WI38 (cell line): ENCODE measurements at regions not wholly inside any gene's neighbourhood (a gene's known extent, or its start where the extent isn't known, plus 50 kb on each side); places are given as distances from the start of the nearest gene placed in this dataset.

Experiments
- H3K4me3 ChIP-seq: 2 replicates; pipeline ENCODE4 v1.5.1; 2011; ENCODE audit warnings: low read depth, mild to moderate bottlenecking, control low read depth, low read length
- TF ChIP-seq, protein P1 (sequence below): IDR thresholded peaks from 2 replicates; pipeline ENCODE4 v1.5.1; 2012; ENCODE audit warnings: low read depth, mild to moderate bottlenecking, control low read depth, low read length

- no peak overlapping the region for H3K4me3 ChIP-seq
- TF ChIP-seq, protein P1, sequence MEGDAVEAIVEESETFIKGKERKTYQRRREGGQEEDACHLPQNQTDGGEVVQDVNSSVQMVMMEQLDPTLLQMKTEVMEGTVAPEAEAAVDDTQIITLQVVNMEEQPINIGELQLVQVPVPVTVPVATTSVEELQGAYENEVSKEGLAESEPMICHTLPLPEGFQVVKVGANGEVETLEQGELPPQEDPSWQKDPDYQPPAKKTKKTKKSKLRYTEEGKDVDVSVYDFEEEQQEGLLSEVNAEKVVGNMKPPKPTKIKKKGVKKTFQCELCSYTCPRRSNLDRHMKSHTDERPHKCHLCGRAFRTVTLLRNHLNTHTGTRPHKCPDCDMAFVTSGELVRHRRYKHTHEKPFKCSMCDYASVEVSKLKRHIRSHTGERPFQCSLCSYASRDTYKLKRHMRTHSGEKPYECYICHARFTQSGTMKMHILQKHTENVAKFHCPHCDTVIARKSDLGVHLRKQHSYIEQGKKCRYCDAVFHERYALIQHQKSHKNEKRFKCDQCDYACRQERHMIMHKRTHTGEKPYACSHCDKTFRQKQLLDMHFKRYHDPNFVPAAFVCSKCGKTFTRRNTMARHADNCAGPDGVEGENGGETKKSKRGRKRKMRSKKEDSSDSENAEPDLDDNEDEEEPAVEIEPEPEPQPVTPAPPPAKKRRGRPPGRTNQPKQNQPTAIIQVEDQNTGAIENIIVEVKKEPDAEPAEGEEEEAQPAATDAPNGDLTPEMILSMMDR, result no peak
Observed at GRCh38 chr12:88662961-88663360, 82.7 kb upstream of the KITLG start.

DNA sequence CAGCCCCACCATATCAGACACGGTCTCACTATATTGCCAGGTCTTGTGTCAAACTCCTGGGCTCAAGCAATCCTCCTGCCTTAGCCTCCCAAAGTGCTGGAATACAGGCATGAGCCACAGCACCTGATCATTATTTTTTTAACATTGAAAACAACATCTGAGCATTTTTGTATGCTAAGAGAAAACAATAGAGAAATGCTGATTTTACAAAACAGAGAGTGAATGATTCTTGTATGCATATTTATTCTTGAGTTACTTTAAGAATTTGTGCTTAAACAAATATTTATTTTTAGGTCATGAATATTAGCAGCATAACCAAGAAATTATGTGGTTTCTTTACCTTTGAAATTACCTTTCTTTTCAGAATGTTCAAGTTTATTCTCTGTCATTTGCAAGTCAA is 81.8 kb upstream of the KITLG start:
- no peak overlapping the region for H3K4me3 ChIP-seq
- TF ChIP-seq, protein P1, result no peak

- TF ChIP-seq, protein P1, result no peak
- no peak overlapping the region for H3K4me3 ChIP-seq
Observed at GRCh38 chr12:88658009-88658408, 77.7 kb upstream of the KITLG start.

- no peak overlapping the region for H3K4me3 ChIP-seq
- TF ChIP-seq, protein P1, result no peak
Observed at GRCh38 chr12:88650715-88651114, 70.4 kb upstream of the KITLG start.

GRCh38 chr12:88648625-88649024 is 68.4 kb upstream of the KITLG start:
- no peak overlapping the region for H3K4me3 ChIP-seq

GRCh38 chr12:88646824-88647223 is 66.6 kb upstream of the KITLG start:
- no peak overlapping the region for H3K4me3 ChIP-seq
- TF ChIP-seq, protein P1, result no peak

More at GRCh38 chr12:88648625-88649024, 68.4 kb upstream of the KITLG start:
- TF ChIP-seq, protein P1, result no peak

- TF ChIP-seq, protein P1, result no peak
- H3K4me3 ChIP-seq, result no peak overlapping the region
Observed at GRCh38 chr12:88645816-88646215, 65.5 kb upstream of the KITLG start.
